HepG2 (cell line): ENCODE measurements at regions not wholly inside any gene's neighbourhood (a gene's known extent, or its start where the extent isn't known, plus 50 kb on each side); places are given as distances from the start of the nearest gene placed in this dataset.

Experiments
- ATAC-seq: fragments of 200-7000 bp; cut with Tn5 transposase; 3 replicates; pipeline ENCODE4 v1.9.1; 2020; ENCODE audit warnings: mild to moderate bottlenecking, moderate library complexity
- BruUV-seq: library from RNA; stranded (reverse); fragments of 400-500 nt; replicated peaks from 2 replicates; lab custom pipeline; 2021; lab: Mats Ljungman, UMichigan
- CTCF ChIA-PET: fragments of 300-600 bp; formaldehyde crosslinking; extraction: SDS; loops from one replicate; lab custom pipeline; 2021; ENCODE audit warnings: low total read pairs, inconsistent platforms, low intra/inter-chr PET ratio; lab: Yijun Ruan, JAX
- POLR2A ChIA-PET: fragments of 350-600 bp; sonication (Branson Sonifier 250); formaldehyde crosslinking; loops from one replicate; lab custom pipeline; 2020; ENCODE audit warnings: antibody characterized with exemption, inconsistent platforms; lab: Yijun Ruan, JAX
- DNase-seq: peaks from one replicate; pipeline ENCODE4 v3.0.0-alpha.2; 2015; ENCODE audit warnings: low spot score
- FAIRE-seq: peaks from 3 replicates; lab custom pipeline; 2011; peaks lifted over from hg19 to GRCh38; lab: Jason Lieb, UNC
- H2AFZ ChIP-seq: one replicate; pipeline ENCODE4 v1.6.1; 2011; ENCODE audit warnings: low read length, inconsistent platforms
- H3K27ac ChIP-seq: fragments of 300-600 bp; 3 replicates; pipeline ENCODE4 v1.8.0; 2011; ENCODE audit warnings: mixed run types, mild to moderate bottlenecking, mixed read lengths, low read length, inconsistent platforms; ENCODE audit not compliant: insufficient read depth; ENCODE audit errors: extremely low read length
- H3K27me3 ChIP-seq, 2 experiments: fragments of 200-600 bp in 1 of 2; 2 replicates in 1 of 2; 3 replicates in 1 of 2; pipeline versions ENCODE4 v1.6.0 to v1.8.0; 2011; ENCODE audit warnings: low read length in 2 of 2, mild to moderate bottlenecking in 2 of 2, moderate library complexity in 2 of 2, inconsistent platforms in 1 of 2; ENCODE audit not compliant: insufficient read depth in 2 of 2, control insufficient read depth in 1 of 2
- H3K36me3 ChIP-seq, 2 experiments: fragments of 200-600 bp in 1 of 2; replicated peaks in 1 of 2; 2 replicates in 1 of 2; 3 replicates in 1 of 2; pipeline versions ENCODE4 v1.5.1 to v1.8.0; 2011; ENCODE audit warnings: low read length in 2 of 2, inconsistent platforms in 1 of 2; ENCODE audit not compliant: insufficient read depth in 2 of 2, control insufficient read depth in 1 of 2
- H3K4me1 ChIP-seq: 2 replicates; pipeline ENCODE4 v1.5.1; 2012; ENCODE audit warnings: low read length, inconsistent platforms; ENCODE audit not compliant: insufficient read depth
- H3K4me2 ChIP-seq: 2 replicates; pipeline ENCODE4 v1.6.0; 2011; ENCODE audit warnings: low read depth, low read length, inconsistent platforms
- H3K4me3 ChIP-seq, 3 experiments: fragments of 200-600 bp in 1 of 3; sonication (generic), shearing (Covaris generic) in 1 of 3; replicated peaks in 1 of 3; 2 replicates each; pipeline ENCODE4 v1.5.1; 2011 to 2016; ENCODE audit warnings: low read length in 3 of 3, inconsistent platforms in 2 of 3, low read depth in 2 of 3, mild to moderate bottlenecking in 2 of 3, control low read depth in 1 of 3, mixed read lengths in 1 of 3; ENCODE audit not compliant: insufficient read depth in 1 of 3
- H3K79me2 ChIP-seq: one replicate; pipeline ENCODE4 v1.6.1; 2011; ENCODE audit warnings: low read length, inconsistent platforms; ENCODE audit not compliant: insufficient read depth
- H3K9ac ChIP-seq: 2 replicates; pipeline ENCODE4 v1.6.0; 2011; ENCODE audit warnings: mild to moderate bottlenecking, low read depth, low read length, inconsistent platforms; ENCODE audit not compliant: insufficient read depth
- H3K9me3 ChIP-seq: 2 replicates; pipeline ENCODE4 v1.5.1; 2012; ENCODE audit warnings: mild to moderate bottlenecking, low read length
- H4K20me1 ChIP-seq: 2 replicates; pipeline ENCODE4 v1.6.0; 2011; ENCODE audit warnings: inconsistent platforms, mild to moderate bottlenecking, low read length, moderate library complexity; ENCODE audit not compliant: insufficient read depth
- GATA4 ChIP-seq: sonication (generic); IDR thresholded peaks from 2 replicates; pipeline ENCODE4 v1.6.1; 2016; ENCODE audit warnings: antibody characterized with exemption, low read depth, borderline replicate concordance
- HOMEZ ChIP-seq: IDR thresholded peaks from 2 replicates; pipeline ENCODE4 v1.6.1; 2016; ENCODE audit warnings: low read depth
- JUN ChIP-seq: sonication (generic); formaldehyde crosslinking; IDR thresholded peaks from 2 replicates; pipeline ENCODE4 v1.4.0; 2020; ENCODE audit warnings: mild to moderate bottlenecking, missing genetic modification reagents
- SNAPC2 ChIP-seq: sonication (generic); formaldehyde crosslinking; IDR thresholded peaks from 2 replicates; pipeline ENCODE4 v1.8.1; 2022; ENCODE audit warnings: mild to moderate bottlenecking, missing genetic modification reagents
- SPEN ChIP-seq: sonication (generic); formaldehyde crosslinking; IDR thresholded peaks from 2 replicates; pipeline ENCODE4 v1.5.1; 2020; ENCODE audit warnings: low read depth, mild to moderate bottlenecking, missing genetic modification reagents
- TBP ChIP-seq: sonication (generic); formaldehyde crosslinking; IDR thresholded peaks from 2 replicates; pipeline ENCODE4 v1.5.0; 2020; ENCODE audit warnings: missing genetic modification reagents
- TEAD3 ChIP-seq: optimal IDR thresholded peaks from 2 replicates; pipeline ENCODE3; 2016; ENCODE audit warnings: borderline replicate concordance
- U2AF1 ChIP-seq: fragments of 200-400 bp; formaldehyde crosslinking; optimal IDR thresholded peaks from 2 replicates; pipeline ENCODE3; 2017; ENCODE audit warnings: mild to moderate bottlenecking, low read depth, low read length
- ZNF234 ChIP-seq: sonication (generic); formaldehyde crosslinking; conservative IDR thresholded peaks from 2 replicates; pipeline ENCODE4 v1.5.1; 2020; ENCODE audit warnings: mild to moderate bottlenecking, missing genetic modification reagents
- ZNF382 ChIP-seq: sonication (generic); formaldehyde crosslinking; IDR thresholded peaks from 2 replicates; pipeline ENCODE4 v1.5.0; 2020; ENCODE audit warnings: missing genetic modification reagents, mild to moderate bottlenecking, borderline replicate concordance
- ZNF639 ChIP-seq: conservative IDR thresholded peaks from 2 replicates; pipeline ENCODE4 v1.6.1; 2018; ENCODE audit warnings: missing genetic modification reagents
- ZNF678 ChIP-seq: sonication (generic); formaldehyde crosslinking; IDR thresholded peaks from 2 replicates; pipeline ENCODE4 v1.4.0; 2020; ENCODE audit warnings: mild to moderate bottlenecking, missing genetic modification reagents
- ZNF768 ChIP-seq: sonication (generic); formaldehyde crosslinking; IDR thresholded peaks from 2 replicates; pipeline ENCODE4 v1.4.0; 2020; ENCODE audit warnings: missing genetic modification reagents
- ZXDC ChIP-seq: sonication (generic); formaldehyde crosslinking; IDR thresholded peaks from 2 replicates; pipeline ENCODE4 v1.5.0; 2020; ENCODE audit warnings: mild to moderate bottlenecking, missing genetic modification reagents
- WGBS: methylation state at CpG from one replicate; pipeline ENCODE4 v1.1.6; 2017; ENCODE audit warnings: low lambda C conversion rate; 5-methylcytosine and 5-hydroxymethylcytosine counted together
- in situ Hi-C: cut with HindIII; loops from 2 replicates; pipeline ENCODE4 v1.10.0; 2017; ENCODE audit warnings: low pct_unique_long_range_greater_than_20kb; ENCODE audit not compliant: extremely low pct_ligation_motif_present
- intact Hi-C: fragments of 100-400 bp; cut with micrococcal nuclease; formaldehyde crosslinking; loops from one replicate; pipeline ENCODE4 v1.10.0; 2022; ENCODE audit not compliant: unreplicated experiment

GRCh38 chr2:133811409-133812125 lies 243.3 kb upstream of the NCKAP5 start:
- no peaks in the 10 kb centered on the region for H3K36me3 ChIP-seq
- WGBS, result 7% methylated on average over 4 of the region's 4 CpGs
- no peak overlapping the region for H3K27ac ChIP-seq
- no peaks in the 10 kb centered on the region for H3K4me1 ChIP-seq
- ChIA-PET CTCF (no interaction called here), POLR2A (no interaction called here)
- DNase-seq, result no peak
- no peak overlapping the region for H3K4me2 ChIP-seq
- no peaks in the 10 kb centered on the region for H3K79me2 ChIP-seq
- intact Hi-C loops (no loop called here), in situ Hi-C loops (no loop called here)
- H3K9ac ChIP-seq, result no peak overlapping the region
- no peaks in the 10 kb centered on the region for H3K9me3 ChIP-seq
- no peak overlapping the region for H3K4me3 ChIP-seq
- no peaks in the 10 kb centered on the region for H3K27me3 ChIP-seq
- no TSS peak for BruUV-seq
- H4K20me1 ChIP-seq, result no peaks in the 10 kb centered on the region
- no peak for ATAC-seq
- no peak for TF ChIP-seq U2AF1
- no peak for TF ChIP-seq SPEN (CRISPR knock-in tag)
- TF ChIP-seq GATA4, result no peak
- no peak for TF ChIP-seq ZNF639 (CRISPR knock-in tag)
- no peak for TF ChIP-seq ZXDC
- TF ChIP-seq JUN, result no peak
- no peak for TF ChIP-seq TBP (CRISPR knock-in tag)
- no peak for TF ChIP-seq ZNF382 (CRISPR knock-in tag)
- TF ChIP-seq ZNF678 (CRISPR knock-in tag), result no peak
- no peak for TF ChIP-seq HOMEZ (CRISPR knock-in tag)
- no peak for TF ChIP-seq SNAPC2 (CRISPR knock-in tag)
- TF ChIP-seq ZNF234 (CRISPR knock-in tag), result no peak
- TF ChIP-seq ZNF768 (CRISPR knock-in tag), result no peak
- TF ChIP-seq TEAD3 (CRISPR knock-in tag), result no peak
- TF ChIP-seq, all 625 proteins: peak for 0
- FAIRE-seq, result no peak
- no peak overlapping the region for H2AFZ ChIP-seq
